ENCODE measurements at regions not wholly inside any gene's neighbourhood (a gene's known extent, or its start where the extent isn't known, plus 50 kb on each side); places are given as distances from the start of the nearest gene placed in this dataset.

- ChIA-PET POLR2A (no interaction called here), CTCF (no interaction called here)
- no peaks in the 10 kb centered on the region for H3K36me3 ChIP-seq (replicated peaks in 1 of 2; ENCODE audit: control extremely low read depth in 1 of 2, control insufficient read depth in 1 of 2, extremely low read depth in 1 of 2, insufficient read depth in 2 of 2, low read length in 1 of 2)
- Mint-ChIP-seq H3K4me3 (no peak overlapping the region), H3K9me3 (ENCODE audit: insufficient read depth) (peaks cover 4% of the 10 kb centered on the region), H3K27me3 (peaks cover 4% of the 10 kb centered on the region), H3K27ac (no peak overlapping the region), H3K4me1 (no peaks in the 10 kb centered on the region)
- TF ChIP-seq EZH2 (IDR thresholded peaks at IDR 0.05; ENCODE audit: borderline replicate concordance, insufficient read depth, low read depth, low read length, poor library complexity, severe bottlenecking) (no peak), CTCF (IDR thresholded peaks at IDR 0.05) (no peak)
- no peaks in the 10 kb centered on the region for H3K27me3 ChIP-seq (replicated peaks in 1 of 4; ENCODE audit: control extremely low read depth in 1 of 4, control insufficient read depth in 3 of 4, insufficient read depth in 4 of 4, low read length in 3 of 4)
- H3K27ac ChIP-seq (ENCODE audit: low read length in 2 of 2), result no peak overlapping the region
- no peak overlapping the region for H3K4me2 ChIP-seq (replicated peaks; ENCODE audit: low read depth, low read length, poor library complexity, severe bottlenecking)
- ATAC-seq (ENCODE audit: low read depth) (no peak), DNase-seq (no peak)
- H3K9me3 ChIP-seq (ENCODE audit: control extremely low read depth in 1 of 3, control insufficient read depth in 2 of 3, insufficient read depth in 1 of 3, low read length in 2 of 3), result peaks cover 0 to 3% (median 0%) of the 10 kb centered on the region in 3 donors
- H3K79me2 ChIP-seq (ENCODE audit: control insufficient read depth, insufficient read depth, low read length), result no peaks in the 10 kb centered on the region
- H3K4me3 ChIP-seq (ENCODE audit: control extremely low read depth in 1 of 5, extremely low read depth in 1 of 5, insufficient read depth in 1 of 5, low read depth in 2 of 5, low read length in 4 of 5), result no peak overlapping the region
- no peak overlapping the region for H3K9ac ChIP-seq (ENCODE audit: low read length)
- no peaks in the 10 kb centered on the region for H3K4me1 ChIP-seq (ENCODE audit: control insufficient read depth in 2 of 2, insufficient read depth in 2 of 2, low read length in 2 of 2)
- H4K20me1 ChIP-seq (ENCODE audit: control insufficient read depth, insufficient read depth, low read length, poor library complexity, severe bottlenecking), result no peaks in the 10 kb centered on the region
- H2AFZ ChIP-seq (ENCODE audit: insufficient read depth, low read depth, low read length, poor library complexity, severe bottlenecking), result no peak overlapping the region
- intact Hi-C loops (cut with micrococcal nuclease), result no loop called here
- 74% methylated on average over 3 of the region's 3 CpGs for WGBS (ENCODE audit: insufficient coverage)
Measured at GRCh38 chr12:114293073-114293472, 112.9 kb downstream of the TBX5 start.

- Histone ChIP-seq H2AFZ (ENCODE audit: insufficient read depth, low read depth, low read length, poor library complexity, severe bottlenecking) (no peak overlapping the region), H4K20me1 (ENCODE audit: control insufficient read depth, insufficient read depth, low read length, poor library complexity, severe bottlenecking) (no peaks in the 10 kb centered on the region), H3K9me3 (ENCODE audit: control extremely low read depth in 1 of 3, control insufficient read depth in 2 of 3, insufficient read depth in 1 of 3, low read length in 2 of 3) (peaks cover 0 to 3% (median 0%) of the 10 kb centered on the region in 3 donors), H3K4me1 (ENCODE audit: control insufficient read depth in 2 of 2, insufficient read depth in 2 of 2, low read length in 2 of 2) (no peaks in the 10 kb centered on the region), H3K4me2 (replicated peaks; ENCODE audit: low read depth, low read length, poor library complexity, severe bottlenecking) (no peak overlapping the region), H3K79me2 (ENCODE audit: control insufficient read depth, insufficient read depth, low read length) (no peaks in the 10 kb centered on the region), H3K27me3 (replicated peaks in 1 of 4; ENCODE audit: control extremely low read depth in 1 of 4, control insufficient read depth in 3 of 4, insufficient read depth in 4 of 4, low read length in 3 of 4) (no peaks in the 10 kb centered on the region), H3K27ac (ENCODE audit: low read length in 2 of 2) (no peak overlapping the region), H3K9ac (ENCODE audit: low read length) (no peak overlapping the region), H3K36me3 (replicated peaks in 1 of 2; ENCODE audit: control extremely low read depth in 1 of 2, control insufficient read depth in 1 of 2, extremely low read depth in 1 of 2, insufficient read depth in 2 of 2, low read length in 1 of 2) (no peaks in the 10 kb centered on the region), H3K4me3 (ENCODE audit: control extremely low read depth in 1 of 5, extremely low read depth in 1 of 5, insufficient read depth in 1 of 5, low read depth in 2 of 5, low read length in 4 of 5) (no peak overlapping the region)
- H3K4me3 Mint-ChIP-seq, result no peak overlapping the region
- H3K4me1 Mint-ChIP-seq, result no peaks in the 10 kb centered on the region
- POLR2A ChIA-PET, result no interaction called here
- intact Hi-C loops (cut with micrococcal nuclease), result no loop called here
- H3K27me3 Mint-ChIP-seq, result peaks cover 7% of the 10 kb centered on the region
- ATAC-seq (ENCODE audit: low read depth) (no peak), DNase-seq (no peak)
- WGBS (ENCODE audit: insufficient coverage), result 67% methylated on average over 1 of the region's 2 CpGs
- CTCF ChIA-PET, result no interaction called here
- TF ChIP-seq EZH2 (IDR thresholded peaks at IDR 0.05; ENCODE audit: borderline replicate concordance, insufficient read depth, low read depth, low read length, poor library complexity, severe bottlenecking) (no peak), CTCF (IDR thresholded peaks at IDR 0.05) (no peak)
- H3K27ac Mint-ChIP-seq, result no peak overlapping the region
- H3K9me3 Mint-ChIP-seq (ENCODE audit: insufficient read depth), result peaks cover 4% of the 10 kb centered on the region
Measured at GRCh38 chr12:114291389-114292060, 114.4 kb downstream of the TBX5 start.

All from B cell (primary cell).